Left kidney (tissue), 1 donor: ENCODE measurements at regions not wholly inside any gene's neighbourhood (a gene's known extent, or its start where the extent isn't known, plus 50 kb on each side); places are given as distances from the start of the nearest gene placed in this dataset.

Experiments
- DNase-seq: peaks from one replicate; pipeline ENCODE4 v3.0.0-alpha.2; 2013

DNA sequence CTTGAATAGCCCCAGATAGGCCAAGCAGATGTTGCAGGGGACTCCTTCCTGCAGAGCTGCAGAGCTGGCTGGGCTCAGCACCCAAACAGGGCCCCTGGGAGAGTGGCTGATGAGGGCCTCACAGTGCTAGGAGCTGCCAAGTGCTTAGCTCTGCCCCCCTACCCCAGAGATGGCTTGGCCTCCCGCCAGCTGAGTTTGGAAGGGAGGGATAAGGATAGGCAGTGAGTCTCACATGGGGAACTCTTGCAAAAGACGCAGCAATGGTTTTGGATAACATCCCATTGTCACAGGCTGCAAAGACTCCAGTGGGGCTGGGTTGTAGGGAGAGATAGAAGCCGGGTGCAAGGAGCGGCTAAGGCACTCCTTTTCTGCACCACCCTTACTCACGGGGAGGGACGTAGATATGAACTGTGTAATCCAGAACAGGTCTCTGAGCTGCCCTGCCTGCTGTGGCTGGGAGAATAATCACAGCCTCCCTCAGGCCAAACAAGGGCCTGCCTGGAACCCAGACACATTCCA lies 52.9 kb upstream of the MAF start:
- DNase-seq = no peak

GRCh38 chr16:79651363-79651762 lies 50.8 kb upstream of the MAF start:
- DNase-seq = no peak
